HG02588 (cell line): ENCODE measurements at regions not wholly inside any gene's neighbourhood (a gene's known extent, or its start where the extent isn't known, plus 50 kb on each side); places are given as distances from the start of the nearest gene placed in this dataset.
A peak's percentile ranks its signal among the peaks of the same experiment; 100 is the strongest.
"Not testable (repeated sequence)": the region's sequence is repeated elsewhere in the genome, so short reads cannot be mapped to it uniquely, and the experiment has no call there.

Experiments used
- ATAC-seq: cut with Tn5 transposase; IDR thresholded peaks from one replicate; pipeline ENCODE4 v1.9.1; 2021; ENCODE audit warnings: mild to moderate bottlenecking, moderate library complexity; ENCODE audit not compliant: unreplicated experiment

DNA sequence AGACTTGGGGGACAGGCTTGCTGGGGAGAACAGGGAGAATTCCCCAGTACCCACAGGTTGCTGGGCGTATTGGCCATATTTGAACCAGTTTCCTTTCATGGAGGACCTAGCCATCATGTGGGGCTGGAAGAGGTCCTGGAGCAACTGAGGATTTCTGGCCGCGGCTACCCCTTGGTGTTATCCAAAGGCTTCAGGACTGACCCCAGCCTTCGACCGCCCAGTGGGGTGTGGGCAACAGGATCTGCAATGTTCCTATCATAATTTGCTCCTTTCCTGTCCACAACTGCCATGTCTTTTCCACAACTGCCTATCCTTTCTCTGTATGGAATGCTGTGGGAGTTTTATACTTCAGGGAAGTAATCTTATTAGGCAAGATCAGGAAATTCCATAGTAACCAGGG, 1053.6 kb upstream of the SLC39A10 start:
- no peak for ATAC-seq

DNA sequence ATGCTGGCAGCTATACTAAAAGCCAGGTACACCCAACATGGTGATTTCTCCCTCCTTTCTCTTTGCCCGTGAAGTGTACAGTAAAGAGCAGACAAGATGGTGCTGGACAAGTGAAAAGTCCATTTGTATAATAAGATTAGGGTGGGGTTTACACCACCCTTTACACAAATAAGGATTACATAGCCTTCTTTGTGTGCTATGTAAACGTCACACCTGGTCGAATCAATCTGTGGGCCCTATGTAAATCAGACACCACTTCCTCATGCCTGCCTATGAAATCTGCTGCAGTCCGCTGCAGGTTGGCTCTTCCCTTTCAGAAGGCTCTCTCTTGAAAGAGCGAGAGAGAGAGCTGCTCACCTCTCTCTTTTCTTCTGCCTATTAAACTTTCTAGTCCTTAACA, 1054.3 kb upstream of the SLC39A10 start:
- ATAC-seq: no peak

DNA sequence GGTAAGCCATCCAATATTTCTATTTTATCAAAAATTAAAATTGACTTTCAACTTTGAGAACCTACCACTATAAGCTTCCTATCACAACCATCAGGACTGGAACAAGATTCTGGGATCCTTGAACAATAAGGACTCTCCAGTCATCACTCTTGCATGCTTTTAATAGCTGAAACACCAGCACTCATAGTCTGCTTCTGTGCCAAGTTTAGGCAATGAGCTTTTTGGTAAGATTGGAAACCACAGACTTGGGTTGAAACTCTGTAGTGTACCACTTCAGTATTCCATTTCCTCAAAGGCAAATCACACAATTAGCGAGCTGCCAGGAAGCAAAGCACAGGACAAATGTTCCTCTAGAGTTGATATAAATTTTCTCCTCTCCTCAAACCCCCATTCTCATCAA, 1065.8 kb upstream of the SLC39A10 start:
- no peak for ATAC-seq

DNA sequence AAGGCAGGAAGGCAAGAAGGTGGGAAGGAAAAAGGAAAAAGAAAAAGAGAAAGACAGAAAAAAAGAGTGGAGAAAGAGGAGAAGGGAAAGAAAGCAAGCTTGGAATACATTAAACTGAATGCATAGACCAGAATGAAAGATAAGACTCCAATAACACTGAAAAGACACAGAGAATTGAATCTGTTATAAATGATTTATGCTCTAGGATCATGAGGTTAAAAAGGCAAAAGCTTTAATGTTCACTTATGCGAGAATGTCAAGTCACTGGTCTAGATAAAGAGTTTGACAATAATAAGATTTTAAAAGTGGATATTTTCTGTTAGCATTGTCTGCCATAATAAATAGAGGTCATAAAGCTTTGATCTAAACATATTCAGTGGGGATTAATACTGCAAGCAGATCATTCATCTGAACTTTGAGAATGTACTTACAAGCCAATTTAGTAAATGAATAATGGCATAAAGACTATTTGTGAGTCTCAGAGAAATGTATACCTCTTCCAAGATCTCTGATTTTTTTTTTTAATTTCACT, 1069.2 kb upstream of the SLC39A10 start:
- no peak for ATAC-seq

DNA sequence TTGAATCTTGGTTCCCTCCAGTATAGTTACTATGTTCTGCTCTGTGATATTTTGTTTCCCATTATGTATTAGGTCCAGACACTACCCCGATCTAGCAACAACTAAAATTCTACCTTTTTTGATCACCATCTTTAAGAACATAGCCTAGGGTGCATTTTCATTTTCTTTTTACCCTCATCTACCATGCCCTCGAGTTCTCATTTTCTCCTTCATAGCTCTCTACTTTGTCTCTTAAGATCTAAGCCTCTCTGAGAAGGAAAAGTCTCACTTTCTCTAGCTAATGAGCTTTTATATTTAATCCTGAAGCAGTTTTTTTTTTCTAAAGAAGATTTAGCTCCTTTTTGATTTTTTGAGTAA, 1089.4 kb upstream of the SLC39A10 start:
- peak; percentile 48 for ATAC-seq

DNA sequence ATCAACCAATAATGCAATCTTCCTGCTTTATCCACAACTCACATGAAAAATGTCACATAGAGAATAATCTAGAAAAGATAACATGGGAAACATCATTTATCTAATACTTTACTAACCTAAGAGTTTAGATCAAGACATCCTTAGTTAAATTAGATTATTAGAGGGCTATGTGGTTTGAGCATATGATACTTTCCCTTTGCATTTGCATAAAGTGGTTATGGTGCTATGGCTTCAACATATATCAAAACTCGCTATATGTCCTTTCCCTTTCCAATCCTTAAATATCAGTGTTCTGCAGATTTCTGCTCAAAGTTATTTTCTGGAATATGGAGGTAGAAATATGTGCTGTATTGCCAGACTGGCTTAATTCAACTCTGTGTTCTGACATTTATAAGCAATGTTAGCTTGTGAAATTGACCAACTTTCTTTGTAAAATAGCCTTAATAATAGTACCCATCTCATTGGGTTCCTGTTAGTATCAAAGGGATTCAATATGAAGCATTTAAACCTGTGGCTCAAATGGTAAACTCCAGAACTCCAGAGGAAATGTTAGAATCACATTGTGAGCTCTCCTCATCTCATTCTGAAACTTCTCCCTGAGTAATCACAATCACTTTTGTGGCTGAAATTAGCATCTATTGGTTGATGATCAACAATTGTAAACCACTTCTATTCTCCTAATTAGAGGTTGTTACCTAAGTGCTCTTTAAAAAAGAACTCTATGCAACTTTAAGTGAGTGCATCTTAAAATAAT, 1089.9 kb upstream of the SLC39A10 start:
- peak; percentile 81 for ATAC-seq

DNA sequence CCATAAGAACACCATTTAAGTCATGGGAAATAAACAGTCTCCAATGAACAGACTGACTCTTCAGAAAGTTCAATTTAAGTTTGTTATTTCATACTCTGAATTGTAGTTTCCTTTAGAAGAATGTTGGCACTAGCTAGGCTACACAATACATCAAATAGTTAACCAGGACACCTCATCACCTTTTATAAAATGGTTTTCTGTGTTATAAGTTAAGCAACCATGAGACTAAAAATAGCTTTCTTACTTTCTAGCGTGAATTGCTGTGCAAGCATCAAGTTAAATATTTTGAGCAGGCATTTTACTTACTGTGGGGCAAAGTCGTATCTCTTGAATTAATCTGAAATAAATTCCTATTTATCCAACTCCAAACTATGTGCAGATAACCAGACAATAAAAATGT, 1092.6 kb upstream of the SLC39A10 start:
- no peak for ATAC-seq

DNA sequence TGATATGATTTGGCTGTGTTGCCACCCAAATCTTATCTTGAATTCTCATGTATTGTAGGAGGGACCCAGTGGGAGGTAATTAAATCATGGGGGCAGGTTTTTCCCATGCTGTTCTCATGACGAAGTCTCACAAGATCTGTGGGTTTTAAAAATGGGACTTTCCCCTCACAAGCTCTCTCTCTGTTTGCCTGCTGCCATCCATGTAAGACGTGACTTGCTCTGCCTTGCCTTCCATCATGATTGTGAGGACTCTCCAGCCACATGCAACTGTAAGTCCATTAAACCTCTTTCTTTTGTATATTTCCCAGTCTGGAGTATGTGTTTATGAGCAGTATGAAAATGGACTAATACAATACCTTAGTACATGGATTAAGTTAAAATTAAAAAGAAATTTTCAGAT, 1094.7 kb upstream of the SLC39A10 start:
- no peak for ATAC-seq

DNA sequence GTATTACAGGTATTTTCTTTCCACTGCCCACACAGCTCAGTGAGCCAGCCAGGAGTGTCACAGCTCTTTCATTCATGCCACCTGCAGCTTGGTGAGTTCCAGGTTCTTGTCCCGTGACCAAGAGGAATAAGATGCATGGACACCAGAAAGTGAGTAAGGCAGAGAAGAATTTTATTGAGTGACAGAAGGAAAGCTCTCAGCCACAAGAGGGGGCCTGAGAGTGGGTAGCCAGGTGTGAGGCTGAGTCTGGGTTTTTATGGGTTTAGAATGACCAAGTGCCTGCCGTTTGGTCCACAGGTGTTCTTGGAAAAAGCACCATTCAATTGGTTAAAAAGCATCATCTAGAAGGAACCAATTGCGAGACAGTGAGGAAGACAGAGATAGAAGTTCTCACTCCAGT, 1097.1 kb upstream of the SLC39A10 start:
- ATAC-seq: no peak

DNA sequence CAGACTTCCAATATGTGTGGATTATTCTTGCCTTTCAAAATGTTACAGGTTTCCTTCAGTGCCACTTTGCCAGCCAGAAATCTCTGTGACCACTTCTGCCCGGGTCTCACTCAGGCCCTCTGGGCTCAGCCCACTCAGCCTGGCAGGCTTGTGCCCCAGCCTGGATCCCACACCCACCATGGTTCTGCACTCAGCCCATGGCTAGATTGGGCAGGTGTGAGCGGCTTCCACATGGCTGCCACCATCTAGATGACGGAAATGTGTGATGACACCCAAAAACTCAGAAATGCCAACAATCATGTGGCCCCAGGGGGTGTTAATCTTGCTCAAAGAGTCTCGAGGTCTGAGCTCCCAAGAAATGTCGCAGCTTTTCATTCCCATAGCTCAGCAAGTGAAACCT, 1097.5 kb upstream of the SLC39A10 start:
- ATAC-seq: no peak

DNA sequence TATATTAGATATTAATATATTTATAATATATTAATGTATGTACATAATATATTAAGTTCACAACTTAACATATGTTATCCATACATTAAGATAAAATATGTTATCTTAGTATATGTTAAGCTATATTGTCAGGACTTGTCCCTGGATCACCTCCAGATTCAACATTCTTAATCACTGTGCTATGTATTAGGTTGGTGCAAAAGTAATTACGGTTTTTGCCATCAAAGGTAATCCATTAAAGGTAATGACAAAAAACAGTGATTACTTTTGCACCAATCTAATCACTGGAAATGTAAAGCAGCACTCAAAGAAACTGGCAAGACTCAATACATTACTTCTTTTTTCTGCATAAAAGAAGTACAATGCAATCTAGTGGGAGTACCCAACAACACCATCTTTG, 1099.0 kb upstream of the SLC39A10 start:
- no peak for ATAC-seq

DNA sequence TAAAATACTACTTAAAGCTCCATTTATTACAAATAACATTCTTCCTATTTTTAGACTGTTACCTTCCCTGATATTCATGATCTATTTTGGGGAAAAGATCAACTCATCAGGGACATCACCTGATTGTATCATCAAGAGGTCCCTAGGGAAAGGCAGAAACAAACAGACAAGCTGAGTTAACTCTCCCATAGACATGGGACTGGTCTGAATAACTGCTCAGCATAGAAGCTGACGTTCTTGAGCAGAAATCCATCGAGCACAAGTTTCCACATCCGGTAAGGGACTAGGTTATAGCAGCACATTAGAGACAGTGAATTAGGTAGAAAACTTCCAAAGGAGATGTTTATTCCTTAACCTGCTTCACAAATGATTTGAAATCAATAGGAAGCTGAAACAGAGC, 1100.4 kb upstream of the SLC39A10 start:
- no peak for ATAC-seq

DNA sequence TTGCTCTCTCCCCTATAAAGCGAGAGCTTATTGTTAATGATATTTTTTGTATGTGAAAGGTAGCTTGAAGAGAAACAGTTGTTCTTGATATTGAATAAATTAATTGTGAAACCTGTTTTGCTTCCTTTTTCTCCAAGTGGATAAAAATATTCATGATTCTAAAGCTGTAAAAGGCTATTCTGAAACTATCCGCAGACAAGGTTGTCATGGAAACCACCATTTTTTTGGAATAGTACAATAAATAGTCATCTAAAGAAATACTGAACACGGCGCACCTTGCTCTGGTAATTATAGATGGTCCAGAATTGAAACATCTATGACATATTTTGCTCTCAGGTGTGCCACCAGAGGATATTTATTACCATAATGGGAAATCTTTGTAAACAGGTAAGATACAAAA, 1103.0 kb upstream of the SLC39A10 start:
- ATAC-seq: no peak

DNA sequence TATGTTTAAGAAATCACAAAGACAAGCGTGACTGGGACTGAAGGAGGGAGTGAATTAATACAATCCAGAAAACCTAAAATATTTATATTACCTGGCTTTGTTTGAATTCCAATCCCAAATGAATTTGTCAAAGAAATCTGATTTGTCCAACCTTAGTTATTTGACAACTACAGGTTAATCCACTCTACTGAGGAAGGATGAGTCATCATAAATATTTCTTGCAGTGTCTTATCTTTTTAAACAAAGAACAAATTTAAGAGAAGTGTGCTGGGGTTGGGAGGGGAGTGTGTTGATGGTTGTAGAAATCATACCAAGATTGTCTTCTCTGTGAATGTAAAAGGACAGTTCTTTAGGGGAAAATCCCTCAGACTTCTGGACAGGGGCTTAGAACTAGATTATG, 1106.3 kb upstream of the SLC39A10 start:
- ATAC-seq: no peak

DNA sequence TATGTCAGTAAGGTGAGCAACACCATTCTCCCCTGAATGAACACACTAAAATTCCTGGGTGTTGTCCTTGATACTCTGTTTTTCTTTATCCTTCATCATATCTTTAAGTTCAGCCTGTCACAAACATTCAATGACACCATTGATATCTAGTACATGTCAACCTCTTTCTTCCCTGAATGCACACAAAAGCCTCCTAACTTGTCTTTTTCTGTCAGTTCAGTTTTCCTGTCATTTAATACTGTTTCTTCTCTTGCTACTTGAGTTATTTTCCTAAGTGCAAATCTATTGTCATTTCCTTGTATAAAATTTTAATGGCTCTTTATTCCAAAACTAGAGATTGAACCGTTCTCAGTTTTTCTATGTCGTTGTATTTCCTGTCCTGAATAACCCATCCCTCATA, 1107.6 kb upstream of the SLC39A10 start:
- ATAC-seq: no peak

DNA sequence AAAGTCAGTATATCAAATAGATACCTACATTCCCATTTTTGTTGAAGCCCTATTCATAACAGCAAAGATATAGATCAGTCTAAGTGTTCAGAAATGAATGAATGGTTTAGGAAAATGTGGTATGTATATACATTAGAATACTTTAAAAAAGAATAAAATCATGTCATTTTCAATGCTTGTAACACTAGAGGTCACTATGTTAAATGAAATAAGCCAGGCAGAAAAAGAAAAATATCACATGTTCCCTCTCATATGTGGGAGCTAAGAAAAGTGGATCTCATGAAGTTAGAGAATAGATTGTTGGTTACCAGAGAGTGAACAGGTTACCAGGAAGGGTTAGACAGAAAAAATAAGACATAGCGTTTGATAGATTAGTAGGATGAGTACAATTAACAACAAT, 1111.0 kb upstream of the SLC39A10 start:
- ATAC-seq: no peak

DNA sequence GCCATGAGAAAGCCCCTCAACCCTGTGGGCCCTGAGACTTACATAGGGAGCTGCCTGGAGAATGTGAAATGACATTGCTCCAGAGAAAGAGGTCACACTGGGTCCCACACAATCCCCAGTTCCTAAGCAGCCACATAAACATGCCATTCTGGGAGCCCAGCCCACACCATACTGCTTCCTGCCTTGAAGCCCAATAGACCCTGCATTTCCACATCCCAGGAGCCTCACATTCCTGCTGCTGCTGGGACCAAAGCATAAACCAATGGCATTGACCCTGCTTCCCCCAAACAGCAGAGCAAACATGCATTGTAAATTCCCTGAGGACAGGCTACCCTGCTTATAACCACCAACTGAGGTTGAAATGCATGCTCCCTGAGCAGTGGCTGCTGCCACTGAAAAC, 1117.6 kb upstream of the SLC39A10 start:
- ATAC-seq: no peak

DNA sequence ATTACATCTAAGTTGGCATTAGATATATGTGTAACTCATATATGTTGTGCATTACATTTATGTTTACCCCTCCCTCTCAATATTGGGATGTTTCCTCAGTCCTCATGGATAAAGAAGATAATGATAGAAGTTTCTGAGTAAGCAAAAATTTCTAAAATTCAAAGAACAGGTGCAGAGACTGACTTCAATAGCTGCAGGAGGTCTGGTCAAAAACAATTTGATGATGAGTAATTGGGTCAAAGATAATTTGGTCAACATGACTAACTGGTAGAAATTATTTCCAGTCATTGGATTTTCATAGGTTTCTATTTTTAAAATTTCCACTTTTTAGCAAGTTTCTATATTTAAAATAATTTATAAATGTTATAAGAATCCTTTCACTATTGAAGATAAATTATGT, 1130.9 kb upstream of the SLC39A10 start:
- ATAC-seq: no peak

DNA sequence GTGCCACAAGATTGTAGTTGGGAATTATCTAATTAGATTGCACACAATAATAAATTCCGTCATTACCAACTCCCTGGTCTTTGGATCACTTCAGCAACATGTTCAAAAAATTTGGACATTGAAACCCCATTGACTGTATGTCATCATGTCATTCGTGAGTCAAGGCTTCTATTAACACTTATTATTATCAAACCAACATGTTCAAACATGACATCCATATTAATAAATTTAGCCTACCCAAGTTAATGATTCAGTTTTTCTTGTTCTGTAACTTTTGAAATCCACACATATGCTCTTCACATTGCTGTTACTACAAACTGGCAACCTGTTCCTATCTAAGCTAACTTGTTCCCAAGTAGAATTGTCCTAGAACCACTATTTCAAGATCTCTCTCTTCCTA, 1142.7 kb upstream of the SLC39A10 start:
- no peak for ATAC-seq

DNA sequence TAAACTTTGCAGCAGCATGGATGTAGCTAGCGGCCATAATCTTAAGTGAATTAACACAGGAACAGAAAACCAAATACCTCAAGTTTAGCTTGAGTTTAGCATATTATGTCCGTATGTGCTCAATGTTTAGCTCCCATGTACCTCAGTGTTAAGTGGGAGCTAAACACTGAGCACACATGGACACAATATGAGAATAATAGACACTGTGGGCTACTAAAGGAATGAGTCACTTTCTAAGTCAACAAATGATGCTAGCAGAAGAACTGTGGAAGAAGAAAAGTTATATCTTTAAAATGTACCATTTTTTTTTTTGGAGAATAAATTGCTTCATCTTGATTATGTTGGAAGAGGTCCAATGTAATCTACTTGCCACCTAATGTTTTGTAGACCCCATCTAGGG, 1146.0 kb upstream of the SLC39A10 start:
- ATAC-seq: not testable (repeated sequence)

DNA sequence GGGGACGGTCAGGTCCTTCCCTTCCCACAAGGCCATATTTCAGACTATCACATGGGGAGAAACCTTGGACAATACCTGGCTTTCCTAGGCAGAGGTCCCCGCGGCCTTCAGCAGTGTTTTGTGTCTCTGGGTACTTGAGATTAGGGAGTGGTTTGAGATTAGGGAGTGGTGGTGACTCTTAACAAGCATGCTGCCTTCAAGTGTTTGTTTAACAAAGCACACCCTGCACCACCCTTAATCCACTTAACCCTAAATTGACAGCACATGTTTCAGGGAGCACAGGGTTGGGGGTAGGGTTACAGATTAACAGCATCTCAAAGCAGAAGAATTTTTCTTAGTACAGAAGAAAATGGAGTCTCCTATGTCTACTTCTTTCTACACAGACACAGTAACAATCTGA, 1152.2 kb upstream of the SLC39A10 start:
- ATAC-seq: not testable (repeated sequence)

DNA sequence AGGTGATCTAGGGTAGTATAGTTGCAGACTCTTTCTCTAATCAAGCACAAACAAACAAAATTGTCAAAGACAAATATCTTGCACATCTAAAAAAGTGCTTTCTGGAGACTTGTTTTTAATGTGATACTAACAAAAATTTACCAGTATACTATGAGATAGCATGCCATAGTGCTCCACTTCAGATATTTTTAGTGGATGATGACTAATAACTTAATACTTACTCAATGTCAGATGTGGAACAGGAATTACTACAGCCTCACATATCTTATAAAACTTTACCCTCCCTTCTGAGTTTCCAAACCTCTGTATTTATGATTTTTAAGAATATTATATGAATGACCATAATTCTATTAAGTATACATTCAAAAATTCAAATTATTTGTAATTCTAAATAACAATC, 1162.0 kb upstream of the SLC39A10 start:
- no peak for ATAC-seq

DNA sequence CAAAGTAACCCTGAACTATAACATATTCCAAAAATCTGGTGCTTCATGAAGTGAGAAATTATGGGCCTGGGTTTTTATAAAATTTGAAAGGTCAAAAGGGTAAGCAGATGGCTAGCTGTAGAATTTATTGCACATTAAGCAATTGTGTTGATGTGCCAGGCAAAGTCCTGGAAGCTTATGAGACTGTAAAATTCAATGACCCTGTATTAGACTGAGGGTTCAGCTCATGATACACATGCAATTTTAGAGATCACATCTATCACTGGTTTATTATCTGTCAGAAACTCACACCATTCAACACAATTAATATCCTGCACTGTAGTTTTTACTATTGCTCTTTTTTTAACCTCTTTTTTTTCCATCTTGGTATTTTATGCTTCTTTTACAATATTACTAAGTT, 1162.6 kb upstream of the SLC39A10 start:
- ATAC-seq: no peak
